H1 (cell line): ENCODE measurements at regions not wholly inside any gene's neighbourhood (a gene's known extent, or its start where the extent isn't known, plus 50 kb on each side); places are given as distances from the start of the nearest gene placed in this dataset.

Experiments used
- CTCF ChIA-PET: fragments of 300-600 bp; sonication (Branson Sonifier 250); formaldehyde crosslinking; loops from one replicate; lab custom pipeline; 2021; ENCODE audit not compliant: partially characterized antibody; lab: Charles Lee
- POLR2A ChIA-PET: fragments of 300-600 bp; sonication (Branson Sonifier 250); formaldehyde crosslinking; loops from one replicate; lab custom pipeline; 2021; ENCODE audit warnings: inconsistent platforms; ENCODE audit not compliant: partially characterized antibody; lab: Charles Lee
- DNase-seq, 2 experiments: peaks; one replicate each; pipeline versions ENCODE4 v3.0.0 to v3.0.0-alpha.2; 2010 to 2022; ENCODE audit warnings: low spot score in 2 of 2, low read depth in 1 of 2, mixed read lengths in 1 of 2
- FAIRE-seq: peaks from 2 replicates; lab custom pipeline; 2011; peaks lifted over from hg19 to GRCh38; lab: Jason Lieb, UNC
- H2AFZ ChIP-seq: 2 replicates; pipeline ENCODE4 v1.8.1; 2012; ENCODE audit warnings: low read length, inconsistent platforms
- H2AK5ac ChIP-seq: 2 replicates; pipeline ENCODE4 v1.6.1; 2013; ENCODE audit warnings: low read depth, low read length
- H2BK120ac ChIP-seq: replicated peaks from 2 replicates; pipeline ENCODE3; 2013; ENCODE audit warnings: low read depth, low read length, inconsistent platforms
- H2BK12ac ChIP-seq: 2 replicates; pipeline ENCODE4 v1.6.1; 2013; ENCODE audit warnings: low read depth, low read length
- H2BK15ac ChIP-seq: 2 replicates; pipeline ENCODE4 v1.6.1; 2013; ENCODE audit warnings: low read length
- H2BK20ac ChIP-seq: 2 replicates; pipeline ENCODE4 v1.6.1; 2013; ENCODE audit warnings: low read length
- H2BK5ac ChIP-seq: 2 replicates; pipeline ENCODE4 v1.6.1; 2013; ENCODE audit warnings: low read depth, low read length
- H3K14ac ChIP-seq: 2 replicates; pipeline ENCODE4 v1.6.1; 2013; ENCODE audit warnings: inconsistent platforms; ENCODE audit not compliant: insufficient read length
- H3K18ac ChIP-seq: 2 replicates; pipeline ENCODE4 v1.6.1; 2013; ENCODE audit warnings: low read length; ENCODE audit errors: extremely low read depth
- H3K23ac ChIP-seq: 2 replicates; pipeline ENCODE4 v1.6.1; 2013; ENCODE audit warnings: inconsistent platforms; ENCODE audit not compliant: insufficient read length
- H3K23me2 ChIP-seq: 2 replicates; pipeline ENCODE4 v1.6.1; 2013; ENCODE audit warnings: low read depth, low read length
- H3K27ac ChIP-seq: 2 replicates; pipeline ENCODE4 v1.6.1; 2011; ENCODE audit warnings: low read depth, low read length, inconsistent platforms
- H3K27me3 ChIP-seq, 4 experiments: replicated peaks in 1 of 4; 1 replicate in 1 of 4; 2 replicates in 3 of 4; pipeline versions ENCODE4 v1.6.1 to v1.8.1; 2011 to 2013; ENCODE audit warnings: low read length in 3 of 4, mild to moderate bottlenecking in 3 of 4, inconsistent platforms in 2 of 4, mixed read lengths in 2 of 4, moderate library complexity in 1 of 4; ENCODE audit not compliant: control insufficient read depth in 3 of 4, insufficient read depth in 3 of 4; ENCODE audit errors: extremely low read depth in 1 of 4
- H3K36me3 ChIP-seq, 4 experiments: 2 replicates each; pipeline versions ENCODE4 v1.6.1 to v1.8.1; 2011 to 2013; ENCODE audit warnings: mild to moderate bottlenecking in 4 of 4, low read length in 3 of 4, moderate library complexity in 2 of 4, control low read depth in 1 of 4, inconsistent platforms in 1 of 4; ENCODE audit not compliant: insufficient read depth in 4 of 4, control insufficient read depth in 2 of 4
- H3K4ac ChIP-seq: replicated peaks from 2 replicates; pipeline ENCODE3; 2013; ENCODE audit warnings: low read length, low read depth, mixed read lengths, inconsistent platforms; ENCODE audit not compliant: insufficient read length
- H3K4me1 ChIP-seq, 4 experiments: replicated peaks in 1 of 4; 1 replicate in 1 of 4; 2 replicates in 3 of 4; pipeline versions ENCODE4 v1.6.1 to v1.8.1; 2011 to 2013; ENCODE audit warnings: low read length in 3 of 4, inconsistent platforms in 2 of 4, mixed read lengths in 1 of 4; ENCODE audit not compliant: insufficient read depth in 4 of 4, control insufficient read depth in 3 of 4
- H3K4me2 ChIP-seq, 2 experiments: 2 replicates each; pipeline versions ENCODE4 v1.6.1 to v1.8.1; 2011 to 2013; ENCODE audit warnings: low read depth in 2 of 2, low read length in 2 of 2, control low read depth in 1 of 2, inconsistent platforms in 1 of 2, mild to moderate bottlenecking in 1 of 2; ENCODE audit not compliant: insufficient read depth in 1 of 2
- H3K4me3 ChIP-seq, 4 experiments: fragments of 200-600, 300-600 bp in 1 of 4; sonication (generic), shearing (Covaris generic), sonication (Bioruptor Twin) in 1 of 4; 2 replicates each; pipeline versions ENCODE4 v1.5.1 to v1.8.1; 2011 to 2016; ENCODE audit warnings: low read length in 4 of 4, low read depth in 3 of 4, control low read depth in 2 of 4, inconsistent platforms in 2 of 4, mild to moderate bottlenecking in 2 of 4, mixed read lengths in 1 of 4, moderate library complexity in 1 of 4; ENCODE audit not compliant: insufficient read depth in 2 of 4; ENCODE audit errors: extremely low read depth in 1 of 4
- H3K56ac ChIP-seq: replicated peaks from 2 replicates; pipeline ENCODE3; 2013; ENCODE audit warnings: low read depth, mild to moderate bottlenecking, mixed read lengths, low read length, inconsistent platforms; ENCODE audit not compliant: insufficient read length
- H3K79me1 ChIP-seq: 2 replicates; pipeline ENCODE4 v1.6.1; 2013; ENCODE audit warnings: low read depth, low read length, control low read depth
- H3K79me2 ChIP-seq, 2 experiments: 2 replicates each; pipeline versions ENCODE4 v1.6.1 to v1.8.1; 2012 to 2013; ENCODE audit warnings: low read length in 2 of 2, mild to moderate bottlenecking in 2 of 2, inconsistent platforms in 1 of 2; ENCODE audit not compliant: insufficient read depth in 2 of 2, control insufficient read depth in 1 of 2
- H3K9ac ChIP-seq, 4 experiments: replicated peaks in 1 of 4; 1 replicate in 1 of 4; 2 replicates in 3 of 4; pipeline versions ENCODE4 v1.6.1 to v1.8.1; 2011 to 2013; ENCODE audit warnings: low read depth in 3 of 4, low read length in 3 of 4, control low read depth in 2 of 4, mild to moderate bottlenecking in 2 of 4, moderate library complexity in 2 of 4, inconsistent platforms in 1 of 4; ENCODE audit errors: extremely low read depth in 1 of 4
- H3K9me3 ChIP-seq, 2 experiments: 2 replicates each; pipeline versions ENCODE4 v1.6.1 to v1.8.1; 2012 to 2013; ENCODE audit warnings: mild to moderate bottlenecking in 2 of 2, moderate library complexity in 2 of 2, control low read depth in 1 of 2, inconsistent platforms in 1 of 2, low read depth in 1 of 2, low read length in 1 of 2, mixed read lengths in 1 of 2; ENCODE audit not compliant: insufficient read depth in 2 of 2
- H4K20me1 ChIP-seq, 2 experiments: replicated peaks in 1 of 2; 2 replicates each; pipeline versions ENCODE3 to v1.8.1; 2011 to 2013; ENCODE audit warnings: inconsistent platforms in 2 of 2, low read length in 2 of 2, mild to moderate bottlenecking in 1 of 2; ENCODE audit not compliant: insufficient read depth in 2 of 2, control insufficient read depth in 1 of 2
- H4K5ac ChIP-seq: 2 replicates; pipeline ENCODE4 v1.6.1; 2013; ENCODE audit warnings: low read length, low read depth, mixed read lengths, inconsistent platforms; ENCODE audit not compliant: insufficient read length
- H4K8ac ChIP-seq: 2 replicates; pipeline ENCODE4 v1.8.0; 2013; ENCODE audit warnings: mild to moderate bottlenecking, moderate library complexity, low read length, inconsistent platforms; ENCODE audit not compliant: insufficient read depth; ENCODE audit errors: extremely low read depth
- H4K91ac ChIP-seq: replicated peaks from 2 replicates; pipeline ENCODE3; 2013; ENCODE audit warnings: low read length, mixed read lengths, inconsistent platforms; ENCODE audit not compliant: insufficient read length
- JUN ChIP-seq: IDR thresholded peaks from 2 replicates; pipeline ENCODE4 v1.6.1; 2011; ENCODE audit warnings: low read depth, mild to moderate bottlenecking, improper control_type of control experiment, low read length
- RBBP5 ChIP-seq: IDR thresholded peaks from 2 replicates; pipeline ENCODE4 v1.7.1; 2012; ENCODE audit warnings: low read depth, mild to moderate bottlenecking, inconsistent platforms, low read length, moderate library complexity, borderline replicate concordance
- SAP30 ChIP-seq: fragments of 300-600 bp; sonication (generic); IDR thresholded peaks from 2 replicates; pipeline ENCODE4 v1.7.1; 2012; ENCODE audit warnings: low read length, moderate library complexity, mild to moderate bottlenecking, inconsistent platforms; ENCODE audit not compliant: insufficient read depth, insufficient replicate concordance
- WGBS, 2 experiments: shearing (Covaris generic) in 1 of 2; methylation state at CpG; one replicate each; pipeline versions ENCODE4 v1.1.6 to v1.1.7; 2013 to 2015; ENCODE audit warnings: low lambda C conversion rate in 2 of 2, mixed read lengths in 2 of 2, inconsistent platforms in 1 of 2, low coverage in 1 of 2, missing lambda C conversion rate in 1 of 2; ENCODE audit not compliant: insufficient replicate concordance in 2 of 2, insufficient coverage in 1 of 2, insufficient read length in 1 of 2; ENCODE audit errors: extremely low coverage in 1 of 2, missing lambda C conversion rate in 1 of 2; 5-methylcytosine and 5-hydroxymethylcytosine counted together

GRCh38 chr5:163305655-163306054 is 131.7 kb upstream of the CCNG1 start:
- no peak for FAIRE-seq
- TF ChIP-seq RBBP5 = no peak
- no peak for TF ChIP-seq JUN
- TF ChIP-seq SAP30 = no peak
- no peaks in the 10 kb centered on the region for H3K4me1 ChIP-seq
- no peak overlapping the region for H3K4me3 ChIP-seq
- no peak overlapping the region for H3K14ac ChIP-seq
- H4K91ac ChIP-seq = no peak overlapping the region
- no peak overlapping the region for H4K5ac ChIP-seq
- no peak overlapping the region for H2BK120ac ChIP-seq
- DNase-seq = no peak
- no peak overlapping the region for H2BK12ac ChIP-seq
- no peak overlapping the region for H3K27ac ChIP-seq
- no peak overlapping the region for H3K4ac ChIP-seq
- WGBS, 2 experiments = 97% methylated on average over 3 of the region's 3 CpGs; no CpG with 5 or more reads in 1 of the 2 experiments
- no peaks in the 10 kb centered on the region for H3K79me2 ChIP-seq
- no peak overlapping the region for H3K23ac ChIP-seq
- H3K4me2 ChIP-seq = no peak overlapping the region
- no peak overlapping the region for H4K8ac ChIP-seq
- H3K79me1 ChIP-seq = no peaks in the 10 kb centered on the region
- no peak overlapping the region for H2BK20ac ChIP-seq
- no peaks in the 10 kb centered on the region for H3K23me2 ChIP-seq
- H3K36me3 ChIP-seq = no peaks in the 10 kb centered on the region
- H4K20me1 ChIP-seq = no peaks in the 10 kb centered on the region
- no peaks in the 10 kb centered on the region for H3K27me3 ChIP-seq
- no peak overlapping the region for H2AFZ ChIP-seq
- H3K9me3 ChIP-seq = no peaks in the 10 kb centered on the region
- POLR2A ChIA-PET = no interaction called here
- no peak overlapping the region for H3K56ac ChIP-seq
- H2BK5ac ChIP-seq = no peak overlapping the region
- no peak overlapping the region for H3K9ac ChIP-seq
- H2BK15ac ChIP-seq = no peak overlapping the region
- no peak overlapping the region for H3K18ac ChIP-seq
- CTCF ChIA-PET = interaction anchor here (0.8 to 3.8 kb wide), 22 partner anchors 8 to 1566 kb away, joined by 3 to 55 read pairs (median 5); no protein-coding TSS in a partner anchor
- H2AK5ac ChIP-seq = no peak overlapping the region
